C4-2B (cell line): ENCODE measurements at regions not wholly inside any gene's neighbourhood (a gene's known extent, or its start where the extent isn't known, plus 50 kb on each side); places are given as distances from the start of the nearest gene placed in this dataset.

Experiments used
- CTCF ChIP-seq: fragments of 450-650 bp; conservative IDR thresholded peaks from 2 replicates; pipeline ENCODE4 v1.5.1; 2017; ENCODE audit warnings: mild to moderate bottlenecking
- ZFX ChIP-seq: fragments of 450-650 bp; IDR thresholded peaks from 2 replicates; pipeline ENCODE4 v1.6.1; 2017

DNA sequence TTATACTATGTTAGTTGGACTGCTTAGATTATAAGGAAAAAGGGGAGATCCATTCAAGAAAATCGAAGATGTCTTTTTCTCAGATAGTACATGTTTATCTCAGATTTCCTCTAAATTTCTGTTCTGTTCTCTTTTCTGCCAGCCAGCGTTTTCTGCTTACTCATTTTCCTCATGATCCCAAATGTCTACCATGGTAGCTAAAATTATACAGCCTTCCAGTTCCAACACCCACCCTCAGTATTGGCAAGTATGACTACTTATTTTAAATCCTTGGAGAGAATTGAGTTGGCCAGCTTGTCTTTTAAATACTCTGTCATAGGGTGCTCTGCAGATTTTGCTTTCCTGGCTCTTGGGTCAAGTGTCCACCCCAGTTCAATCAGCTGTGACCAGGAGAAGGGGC lies 95.7 kb upstream of the PLXNA2 start:
- no peak for TF ChIP-seq CTCF
- no peak for TF ChIP-seq ZFX
